DLD1 (cell line): ENCODE measurements at regions not wholly inside any gene's neighbourhood (a gene's known extent, or its start where the extent isn't known, plus 50 kb on each side); places are given as distances from the start of the nearest gene placed in this dataset.

Experiments used
- in situ Hi-C: cut with HindIII; loops from 2 replicates; pipeline ENCODE4 v1.10.0; 2017; ENCODE audit warnings: low sequenced_read_pairs

DNA sequence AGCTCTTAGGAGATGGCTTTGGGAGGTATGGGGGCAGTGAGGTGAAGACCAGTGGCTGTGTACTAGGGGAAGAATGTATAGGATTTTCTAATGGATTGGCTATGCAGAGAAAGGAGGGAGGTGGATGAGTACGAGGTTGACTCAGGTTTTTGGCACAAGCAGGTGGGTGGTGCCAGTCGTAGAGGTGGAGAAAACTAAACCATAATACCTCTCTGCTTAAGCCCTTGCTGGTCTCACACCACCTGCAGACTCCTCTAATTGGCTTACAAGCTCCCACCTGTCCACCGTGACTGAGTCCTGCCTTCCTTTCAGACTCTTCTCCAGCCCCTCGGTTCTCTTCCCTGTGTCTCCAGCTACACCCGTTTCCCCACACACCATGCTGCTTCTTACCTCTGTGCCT is 521.7 kb upstream of the CLINT1 start:
- in situ Hi-C loops: no loop called here

DNA sequence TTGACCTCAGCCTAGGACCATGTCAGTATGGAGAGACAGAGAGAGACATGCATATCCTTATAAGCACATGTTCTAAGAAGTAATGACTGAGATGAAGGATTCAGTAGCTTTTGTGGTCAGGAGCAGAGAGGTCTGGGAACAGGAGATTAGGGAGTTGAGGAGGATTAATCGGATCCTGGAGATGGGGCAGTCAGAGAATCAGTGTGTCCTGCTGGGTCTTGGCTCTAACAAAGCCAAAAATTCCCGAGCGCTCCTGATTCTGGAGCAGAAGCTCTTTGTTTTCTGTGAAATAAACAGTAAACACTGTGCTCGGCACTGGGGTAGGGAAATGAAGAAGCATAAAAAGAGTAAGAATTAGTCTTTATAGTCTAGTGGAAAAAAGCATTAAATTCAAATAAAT is 520.0 kb upstream of the CLINT1 start:
- in situ Hi-C loops: no loop called here

DNA sequence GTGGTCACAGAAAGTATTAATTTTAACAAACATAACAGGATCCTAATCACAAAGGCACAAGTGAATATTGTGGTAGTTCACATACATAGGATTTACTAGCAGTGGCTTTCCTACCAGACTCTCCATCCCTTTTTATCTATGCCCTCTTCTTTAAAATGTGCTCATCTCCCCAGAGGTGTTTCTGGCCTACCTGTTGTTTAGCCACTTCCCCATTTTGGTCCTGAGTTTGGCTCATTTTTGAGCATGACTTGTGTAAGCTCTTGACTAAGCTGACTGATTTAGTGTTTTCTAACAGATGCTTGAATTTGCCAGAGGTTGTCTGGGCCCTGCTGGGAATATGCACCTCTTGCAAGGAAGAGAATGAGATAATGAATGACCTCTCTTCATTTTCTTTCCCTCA is 517.7 kb upstream of the CLINT1 start:
- in situ Hi-C loops: no loop called here

DNA sequence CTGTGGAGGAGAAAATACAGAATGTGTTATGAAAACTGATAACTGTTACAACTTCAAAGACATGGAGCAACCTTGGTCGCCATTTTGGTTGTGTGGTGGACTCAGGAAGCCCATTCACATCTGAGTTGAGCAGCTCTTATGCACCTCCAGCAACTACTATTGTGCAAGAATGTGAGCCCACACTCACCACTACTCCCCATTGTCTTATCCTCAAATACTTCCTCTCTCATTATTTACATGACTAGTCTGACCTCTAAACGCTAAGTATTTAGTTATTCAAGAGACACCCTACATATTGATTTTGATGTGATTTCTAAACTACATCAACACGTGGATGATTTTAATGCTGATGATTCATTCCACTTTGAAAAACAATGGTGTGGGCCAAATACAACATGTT is 516.6 kb upstream of the CLINT1 start:
- in situ Hi-C loops: no loop called here

- in situ Hi-C loops: no loop called here
Measured at GRCh38 chr5:158373608-158374395, 514.9 kb upstream of the CLINT1 start.

GRCh38 chr5:158369241-158369640 is 510.3 kb upstream of the CLINT1 start:
- in situ Hi-C loops: no loop called here

DNA sequence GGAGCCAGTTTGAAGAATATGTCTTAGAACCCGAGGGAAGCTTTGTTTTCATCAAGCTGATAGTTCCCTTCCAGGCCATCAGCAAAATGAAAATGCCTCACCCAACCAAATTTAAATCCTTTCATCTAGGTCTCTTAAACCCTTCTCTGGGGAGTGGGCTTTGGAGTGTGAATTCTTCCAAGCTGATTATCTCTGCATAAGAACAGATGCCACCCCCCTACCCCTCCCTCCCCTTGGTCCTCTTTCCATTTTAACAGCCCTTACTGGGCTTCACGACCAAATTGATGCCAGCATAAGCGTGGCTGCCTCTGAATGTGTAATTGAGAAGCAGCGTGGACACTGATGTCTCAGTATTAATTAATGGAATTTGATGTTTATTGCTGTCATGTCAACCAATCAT is 509.7 kb upstream of the CLINT1 start:
- in situ Hi-C loops: no loop called here

DNA sequence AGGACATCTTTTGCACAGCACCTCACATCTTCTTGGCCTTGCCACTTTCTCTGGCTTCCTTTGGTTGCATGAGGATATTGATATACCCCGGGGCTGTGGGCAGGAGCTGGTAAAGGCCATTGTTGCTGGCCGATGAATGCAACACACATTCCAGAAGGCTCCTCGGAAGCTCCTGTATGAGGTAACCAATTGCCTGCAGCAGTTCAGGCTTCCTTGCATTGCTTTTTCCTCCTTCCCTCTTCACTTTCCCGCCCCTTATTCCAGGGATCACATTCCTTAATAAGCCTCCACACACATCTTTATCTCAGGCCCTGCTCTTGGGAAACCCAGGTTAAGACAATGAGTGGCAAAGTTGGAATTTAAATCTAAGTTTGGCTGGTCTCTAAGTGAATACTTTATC is 505.4 kb upstream of the CLINT1 start:
- in situ Hi-C loops: no loop called here

- in situ Hi-C loops: no loop called here
Measured at GRCh38 chr5:158354958-158355357, 496.0 kb upstream of the CLINT1 start.

DNA sequence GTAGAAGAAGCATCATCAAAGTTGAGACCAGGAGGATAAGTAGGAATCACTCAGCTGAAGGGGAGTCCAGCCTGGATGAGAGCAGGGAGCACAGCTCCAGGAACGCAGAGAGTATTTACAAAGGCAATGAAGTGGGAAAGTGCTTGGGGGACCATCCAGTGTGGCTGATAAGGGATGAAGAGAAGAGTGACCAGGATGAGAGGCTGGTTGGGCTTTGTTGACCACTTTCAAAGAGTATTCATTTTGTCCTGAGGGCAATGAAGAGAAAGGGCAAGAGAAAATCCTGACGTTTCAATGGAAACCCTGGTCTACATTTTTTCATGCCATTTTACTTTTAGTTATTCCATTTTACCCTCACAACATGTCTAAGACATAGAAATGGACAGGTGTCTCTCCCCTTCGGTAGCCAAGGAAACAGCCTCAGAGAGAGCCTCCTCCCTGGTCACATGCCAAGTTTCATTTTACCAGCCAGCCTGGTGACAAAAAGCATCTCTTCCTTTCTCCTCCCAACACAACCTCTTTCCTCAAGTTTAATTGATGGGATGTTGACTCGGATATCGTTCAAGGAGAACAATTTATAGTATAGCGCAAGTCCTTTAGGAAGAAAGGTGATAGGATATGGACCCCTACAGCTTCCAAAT is 492.7 kb upstream of the CLINT1 start:
- in situ Hi-C loops: no loop called here

- in situ Hi-C loops: no loop called here
Measured at GRCh38 chr5:158349987-158350386, 491.0 kb upstream of the CLINT1 start.

- in situ Hi-C loops: no loop called here
Measured at GRCh38 chr5:158344376-158344775, 485.4 kb upstream of the CLINT1 start.

DNA sequence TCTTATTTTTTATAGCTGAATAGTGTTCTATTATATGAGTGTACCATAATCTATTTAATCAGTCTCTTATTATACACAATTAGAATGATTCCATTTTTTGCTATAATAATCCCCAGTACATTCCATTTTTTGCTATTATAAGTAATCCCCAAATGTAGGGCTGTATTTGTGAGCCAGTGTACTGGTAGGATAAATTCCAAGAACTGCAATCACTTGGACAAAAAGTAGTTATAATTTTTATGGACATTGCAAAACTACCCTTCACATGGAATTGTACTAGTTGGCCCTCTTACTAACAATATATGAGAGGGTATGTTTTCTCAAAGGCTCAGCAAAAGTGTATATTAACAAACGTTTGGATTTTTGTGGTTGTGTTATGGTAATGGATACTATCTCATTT is 481.7 kb upstream of the CLINT1 start:
- in situ Hi-C loops: no loop called here

DNA sequence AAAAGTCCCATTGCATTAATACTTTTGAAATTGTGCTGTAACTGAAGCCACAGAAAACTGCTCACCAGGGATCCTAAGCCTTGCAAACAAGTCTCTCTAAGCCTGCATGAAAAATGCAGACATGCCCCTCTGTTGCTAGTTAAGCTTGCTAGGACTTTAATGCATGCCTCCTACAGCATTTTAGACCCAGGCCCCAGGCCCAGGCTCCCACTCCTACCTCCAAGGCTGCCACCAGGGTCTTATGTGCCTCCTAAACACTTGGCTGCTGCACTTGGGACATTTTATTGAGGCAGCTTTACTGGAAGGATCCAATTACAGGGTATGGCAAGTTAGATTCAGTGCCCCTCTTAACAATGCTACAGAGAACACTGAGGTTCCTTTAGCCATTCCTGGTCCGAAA is 467.3 kb upstream of the CLINT1 start:
- in situ Hi-C loops: no loop called here

DNA sequence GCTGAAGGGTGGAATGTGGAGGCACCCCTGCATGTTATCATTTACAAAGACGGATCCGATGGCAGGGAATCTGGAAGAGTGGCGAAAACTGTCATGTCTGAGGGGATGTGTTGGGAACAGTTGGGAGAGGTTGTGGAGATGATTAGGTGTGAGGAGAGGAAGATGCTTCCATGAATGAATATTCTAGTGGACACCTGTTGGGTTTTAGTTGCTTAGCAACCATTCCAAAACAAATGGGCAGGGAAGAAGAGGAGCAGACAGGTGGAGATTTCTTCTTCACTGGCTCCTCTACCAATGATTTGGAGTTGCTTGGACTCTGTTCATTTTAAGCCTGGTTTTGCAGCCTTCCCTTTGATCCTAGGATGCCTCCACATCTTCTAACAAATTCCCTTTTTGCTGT is 465.3 kb upstream of the CLINT1 start:
- in situ Hi-C loops: no loop called here

DNA sequence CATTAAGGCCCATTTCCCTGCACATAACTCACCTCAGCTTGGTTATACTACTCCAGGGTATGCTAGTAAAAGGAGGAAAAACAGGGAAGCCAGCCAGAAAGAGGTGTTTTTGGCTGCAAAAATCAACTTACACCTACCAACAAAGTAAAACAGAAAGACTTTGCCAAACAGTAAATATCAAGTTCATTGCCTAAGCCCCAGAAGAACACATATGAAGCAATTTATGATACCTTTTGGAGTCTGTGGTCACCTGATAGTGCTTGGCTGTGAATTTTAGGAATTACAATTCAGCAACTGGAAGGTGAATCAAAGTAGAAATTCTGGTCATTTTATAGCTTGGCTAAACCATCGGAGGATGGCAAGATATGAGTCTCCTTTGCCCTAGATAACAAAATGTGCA is 463.7 kb upstream of the CLINT1 start:
- in situ Hi-C loops: no loop called here

DNA sequence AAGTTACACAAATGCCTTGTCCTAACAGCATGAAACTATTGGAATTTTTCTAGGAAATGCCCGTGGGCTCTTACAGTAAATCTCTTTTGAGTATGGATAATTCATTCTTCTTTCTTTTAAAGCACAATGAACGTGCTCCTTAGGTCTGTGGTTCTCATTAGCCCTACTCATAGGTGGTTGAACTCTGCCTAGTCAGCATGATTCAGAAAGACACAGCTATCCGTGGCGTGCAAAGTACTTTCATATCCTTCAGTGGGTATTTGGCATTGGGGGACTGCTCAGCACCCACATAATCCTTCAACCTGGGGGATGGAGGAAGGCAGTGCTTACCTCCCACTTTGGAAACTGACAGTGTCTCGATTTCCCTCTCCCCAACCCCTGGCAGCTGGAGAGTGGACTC is 462.0 kb upstream of the CLINT1 start:
- in situ Hi-C loops: no loop called here

DNA sequence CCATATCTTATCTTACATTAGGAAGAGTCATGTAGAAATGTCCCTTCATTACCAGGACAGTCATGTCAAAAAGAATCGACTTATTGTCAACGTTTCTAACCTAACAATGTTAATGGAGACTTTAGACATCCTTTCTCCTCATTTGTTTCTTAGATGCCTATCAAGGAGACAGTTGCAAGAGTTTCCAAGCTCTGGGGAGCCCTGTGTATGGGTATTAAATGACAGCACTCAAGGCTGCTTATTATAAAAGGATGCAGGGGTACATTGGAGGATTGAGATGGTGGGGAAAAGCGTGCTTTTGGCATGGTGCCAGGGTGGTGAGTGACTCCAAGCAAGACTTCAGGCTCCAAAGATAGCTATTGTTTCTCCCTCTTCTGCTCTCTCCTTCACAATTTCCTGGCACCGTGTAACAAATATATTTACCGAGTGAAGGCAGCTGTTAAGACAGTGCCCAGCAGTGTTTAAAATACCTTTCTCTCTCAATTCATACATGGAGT is 461.3 kb upstream of the CLINT1 start:
- in situ Hi-C loops: no loop called here

DNA sequence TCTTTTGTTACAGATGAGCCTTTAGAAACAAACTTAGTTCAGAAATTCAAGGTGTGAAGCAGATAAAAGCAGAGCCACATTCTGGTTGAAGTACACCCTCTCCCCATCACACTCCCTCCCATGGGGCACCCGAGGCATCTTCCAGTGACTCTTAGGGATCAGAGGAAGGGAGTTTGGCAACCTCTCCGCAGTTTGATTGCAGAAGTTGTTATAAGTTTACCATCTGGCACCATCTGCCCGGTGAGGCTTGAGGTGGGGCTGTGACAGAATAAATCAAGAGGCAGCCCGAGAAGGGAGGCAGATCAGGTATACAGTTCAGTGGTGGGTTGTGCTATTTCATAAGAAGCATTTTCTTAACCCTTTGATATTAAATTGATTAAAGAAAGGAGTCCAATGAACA is 458.6 kb upstream of the CLINT1 start:
- in situ Hi-C loops: no loop called here

DNA sequence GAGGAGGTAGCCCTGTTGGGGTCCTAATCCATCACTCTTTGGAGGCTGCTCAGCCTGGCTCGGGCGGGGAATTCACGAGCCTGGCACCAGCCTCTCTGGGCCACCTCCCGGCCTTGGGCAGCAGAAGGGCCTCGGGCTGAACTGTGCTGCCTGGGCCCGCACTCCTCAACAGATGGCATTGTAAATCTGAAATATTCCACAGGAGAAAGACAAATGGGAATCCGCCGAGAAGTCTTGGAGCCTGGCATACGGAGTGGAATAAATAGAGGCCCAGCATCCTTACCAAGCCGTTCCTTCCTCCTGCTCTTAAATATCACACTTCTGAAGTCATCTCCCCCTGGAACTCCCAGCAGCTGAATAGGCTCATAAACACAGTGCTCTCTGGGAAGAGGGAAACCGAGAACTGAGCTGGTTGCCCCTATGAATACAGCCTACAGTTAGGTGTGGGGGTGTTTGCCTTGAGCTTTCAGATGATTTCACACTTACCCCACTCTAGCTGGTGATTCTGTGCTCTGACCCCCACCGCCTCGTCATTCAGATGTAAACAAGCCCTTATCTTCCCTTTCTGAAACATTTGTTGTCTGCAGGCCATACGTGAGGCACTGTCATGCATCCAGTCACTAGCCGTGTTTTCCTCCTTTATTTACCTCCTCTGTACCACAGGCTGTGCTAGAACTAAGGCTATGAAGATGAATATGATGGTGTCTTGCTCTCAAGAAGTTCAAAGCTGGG is 455.0 kb upstream of the CLINT1 start:
- in situ Hi-C loops: no loop called here

DNA sequence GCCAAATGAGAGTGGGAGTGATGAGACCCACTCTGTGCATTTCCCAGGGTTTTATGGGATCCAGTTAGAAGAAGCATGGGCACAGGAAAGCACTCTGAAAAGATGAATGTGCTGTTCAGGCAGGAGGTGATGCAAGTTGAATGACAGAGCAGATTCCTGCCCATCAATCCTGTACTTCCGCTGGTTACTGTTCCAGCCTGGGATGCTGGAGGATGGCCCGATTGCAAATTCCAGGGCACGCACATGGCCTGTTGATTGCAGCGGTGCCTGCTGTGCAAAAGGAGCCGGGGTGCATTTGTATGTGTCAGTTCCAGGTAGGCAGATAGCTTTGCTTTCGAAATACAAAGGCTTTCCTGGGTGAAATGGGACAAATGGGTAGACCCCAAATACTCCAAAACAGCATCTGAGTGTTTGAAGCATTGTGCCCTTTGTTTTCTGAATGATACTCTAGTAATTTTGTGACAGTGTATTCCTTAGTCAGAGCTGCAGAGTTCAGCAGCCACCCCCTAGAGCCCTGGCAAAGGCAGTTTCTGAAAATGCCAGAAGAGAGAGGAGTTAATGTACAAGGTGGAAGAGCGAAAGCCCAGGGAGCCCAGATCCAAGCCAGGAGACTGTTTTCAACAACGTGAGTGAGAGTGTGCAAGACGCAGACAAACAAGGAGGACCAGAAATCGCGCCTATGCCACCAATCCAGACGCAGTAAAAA is 454.2 kb upstream of the CLINT1 start:
- in situ Hi-C loops: no loop called here
